ENCODE measurements at regions not wholly inside any gene's neighbourhood (a gene's known extent, or its start where the extent isn't known, plus 50 kb on each side); places are given as distances from the start of the nearest gene placed in this dataset.

DNA sequence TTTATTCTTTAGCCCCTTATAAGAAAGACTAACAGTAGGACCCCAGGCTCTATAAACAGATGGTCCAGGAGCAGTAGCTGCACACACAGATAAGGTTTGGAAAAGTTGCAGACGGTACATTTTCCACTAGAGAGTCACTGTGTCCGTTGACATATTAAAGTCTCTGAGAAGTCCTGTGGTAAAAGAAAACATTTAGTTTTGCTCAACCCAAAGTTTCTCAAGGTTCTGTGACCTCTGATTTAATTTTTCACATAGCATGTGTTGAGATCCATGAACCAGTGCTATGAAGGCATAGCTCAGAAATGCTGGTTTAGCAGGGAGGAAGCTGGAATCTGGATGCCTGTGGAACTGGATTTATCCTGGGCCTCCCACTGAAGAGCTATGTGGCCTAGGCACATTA, 62.7 kb upstream of the RASEF start:
- TF ChIP-seq EZH2 (IDR thresholded peaks at IDR 0.05; ENCODE audit: borderline replicate concordance, low read length) (no peak), CTCF (conservative IDR thresholded peaks at IDR 0.05 in 1 of 2, IDR thresholded peaks at IDR 0.05 in 1 of 2; ENCODE audit: extremely low read depth in 1 of 2, insufficient read depth in 1 of 2, low read depth in 1 of 2, low read length in 2 of 2) (no peak)
